ENCODE measurements at regions not wholly inside any gene's neighbourhood (a gene's known extent, or its start where the extent isn't known, plus 50 kb on each side); places are given as distances from the start of the nearest gene placed in this dataset.

DNA sequence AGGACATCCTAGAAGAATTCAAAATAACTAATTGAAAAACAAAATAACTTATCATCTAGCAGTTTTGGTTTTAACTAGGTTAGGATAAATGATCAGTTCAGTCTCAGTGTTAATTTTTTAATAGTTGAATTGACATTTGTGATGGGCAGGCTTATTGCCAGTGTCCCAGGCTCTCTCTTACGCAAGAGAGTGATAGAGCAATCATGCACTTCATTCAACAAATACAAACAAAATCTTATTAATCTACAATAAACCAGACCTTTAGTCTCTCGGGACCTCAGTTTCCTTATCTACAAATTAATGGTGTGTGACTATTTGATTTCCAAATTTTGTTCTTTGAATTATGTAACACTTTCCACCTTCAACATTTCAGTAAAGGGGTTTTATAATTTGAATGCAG is 385.9 kb upstream of the JAG1 start:
- TF ChIP-seq, protein P1, sequence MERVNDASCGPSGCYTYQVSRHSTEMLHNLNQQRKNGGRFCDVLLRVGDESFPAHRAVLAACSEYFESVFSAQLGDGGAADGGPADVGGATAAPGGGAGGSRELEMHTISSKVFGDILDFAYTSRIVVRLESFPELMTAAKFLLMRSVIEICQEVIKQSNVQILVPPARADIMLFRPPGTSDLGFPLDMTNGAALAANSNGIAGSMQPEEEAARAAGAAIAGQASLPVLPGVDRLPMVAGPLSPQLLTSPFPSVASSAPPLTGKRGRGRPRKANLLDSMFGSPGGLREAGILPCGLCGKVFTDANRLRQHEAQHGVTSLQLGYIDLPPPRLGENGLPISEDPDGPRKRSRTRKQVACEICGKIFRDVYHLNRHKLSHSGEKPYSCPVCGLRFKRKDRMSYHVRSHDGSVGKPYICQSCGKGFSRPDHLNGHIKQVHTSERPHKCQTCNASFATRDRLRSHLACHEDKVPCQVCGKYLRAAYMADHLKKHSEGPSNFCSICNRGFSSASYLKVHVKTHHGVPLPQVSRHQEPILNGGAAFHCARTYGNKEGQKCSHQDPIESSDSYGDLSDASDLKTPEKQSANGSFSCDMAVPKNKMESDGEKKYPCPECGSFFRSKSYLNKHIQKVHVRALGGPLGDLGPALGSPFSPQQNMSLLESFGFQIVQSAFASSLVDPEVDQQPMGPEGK (CRISPR knock-in tag; IDR thresholded peaks at IDR 0.05; ENCODE audit: borderline replicate concordance), result no peak
- TF ChIP-seq GLIS3 (CRISPR knock-in tag; IDR thresholded peaks at IDR 0.05) (no peak), ZFP30 (CRISPR knock-in tag; IDR thresholded peaks at IDR 0.05) (no peak), ZNF70 (CRISPR knock-in tag; IDR thresholded peaks at IDR 0.05) (no peak), SNAI2 (CRISPR knock-in tag; IDR thresholded peaks at IDR 0.05) (no peak), OSR1 (CRISPR knock-in tag; IDR thresholded peaks at IDR 0.05) (no peak), CSDC2 (CRISPR knock-in tag; IDR thresholded peaks at IDR 0.05) (no peak), ARNTL (CRISPR knock-in tag; IDR thresholded peaks at IDR 0.05; ENCODE audit: borderline replicate concordance, low read depth) (no peak), ISL1 (CRISPR knock-in tag; IDR thresholded peaks at IDR 0.05) (no peak), ZNF565 (CRISPR knock-in tag; conservative IDR thresholded peaks at IDR 0.05; ENCODE audit: low read depth) (no peak), BACH2 (CRISPR knock-in tag; IDR thresholded peaks at IDR 0.05; ENCODE audit: borderline replicate concordance) (no peak)
- TF ChIP-seq, protein P2, sequence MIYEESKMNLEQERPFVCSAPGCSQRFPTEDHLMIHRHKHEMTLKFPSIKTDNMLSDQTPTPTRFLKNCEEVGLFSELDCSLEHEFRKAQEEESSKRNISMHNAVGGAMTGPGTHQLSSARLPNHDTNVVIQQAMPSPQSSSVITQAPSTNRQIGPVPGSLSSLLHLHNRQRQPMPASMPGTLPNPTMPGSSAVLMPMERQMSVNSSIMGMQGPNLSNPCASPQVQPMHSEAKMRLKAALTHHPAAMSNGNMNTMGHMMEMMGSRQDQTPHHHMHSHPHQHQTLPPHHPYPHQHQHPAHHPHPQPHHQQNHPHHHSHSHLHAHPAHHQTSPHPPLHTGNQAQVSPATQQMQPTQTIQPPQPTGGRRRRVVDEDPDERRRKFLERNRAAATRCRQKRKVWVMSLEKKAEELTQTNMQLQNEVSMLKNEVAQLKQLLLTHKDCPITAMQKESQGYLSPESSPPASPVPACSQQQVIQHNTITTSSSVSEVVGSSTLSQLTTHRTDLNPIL (CRISPR knock-in tag; IDR thresholded peaks at IDR 0.05; ENCODE audit: low read depth), result no peak
- TF ChIP-seq, protein P3, sequence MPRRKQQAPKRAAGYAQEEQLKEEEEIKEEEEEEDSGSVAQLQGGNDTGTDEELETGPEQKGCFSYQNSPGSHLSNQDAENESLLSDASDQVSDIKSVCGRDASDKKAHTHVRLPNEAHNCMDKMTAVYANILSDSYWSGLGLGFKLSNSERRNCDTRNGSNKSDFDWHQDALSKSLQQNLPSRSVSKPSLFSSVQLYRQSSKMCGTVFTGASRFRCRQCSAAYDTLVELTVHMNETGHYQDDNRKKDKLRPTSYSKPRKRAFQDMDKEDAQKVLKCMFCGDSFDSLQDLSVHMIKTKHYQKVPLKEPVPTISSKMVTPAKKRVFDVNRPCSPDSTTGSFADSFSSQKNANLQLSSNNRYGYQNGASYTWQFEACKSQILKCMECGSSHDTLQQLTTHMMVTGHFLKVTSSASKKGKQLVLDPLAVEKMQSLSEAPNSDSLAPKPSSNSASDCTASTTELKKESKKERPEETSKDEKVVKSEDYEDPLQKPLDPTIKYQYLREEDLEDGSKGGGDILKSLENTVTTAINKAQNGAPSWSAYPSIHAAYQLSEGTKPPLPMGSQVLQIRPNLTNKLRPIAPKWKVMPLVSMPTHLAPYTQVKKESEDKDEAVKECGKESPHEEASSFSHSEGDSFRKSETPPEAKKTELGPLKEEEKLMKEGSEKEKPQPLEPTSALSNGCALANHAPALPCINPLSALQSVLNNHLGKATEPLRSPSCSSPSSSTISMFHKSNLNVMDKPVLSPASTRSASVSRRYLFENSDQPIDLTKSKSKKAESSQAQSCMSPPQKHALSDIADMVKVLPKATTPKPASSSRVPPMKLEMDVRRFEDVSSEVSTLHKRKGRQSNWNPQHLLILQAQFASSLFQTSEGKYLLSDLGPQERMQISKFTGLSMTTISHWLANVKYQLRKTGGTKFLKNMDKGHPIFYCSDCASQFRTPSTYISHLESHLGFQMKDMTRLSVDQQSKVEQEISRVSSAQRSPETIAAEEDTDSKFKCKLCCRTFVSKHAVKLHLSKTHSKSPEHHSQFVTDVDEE (CRISPR knock-in tag; IDR thresholded peaks at IDR 0.05), result no peak
